Stomach (tissue), 8 donors: ENCODE measurements at regions not wholly inside any gene's neighbourhood (a gene's known extent, or its start where the extent isn't known, plus 50 kb on each side); places are given as distances from the start of the nearest gene placed in this dataset.
"Not testable (repeated sequence)": the region's sequence is repeated elsewhere in the genome, so short reads cannot be mapped to it uniquely, and the experiment has no call there.

Experiments used
- DNase-seq, 2 donors: peaks; one replicate each; pipeline versions ENCODE4 v3.0.0 to v3.0.0-alpha.2; 2013 to 2019
- H3K27ac ChIP-seq, 5 donors: fragments of 200-600 bp in 4 of 5; sonication (generic) in 4 of 5; one replicate each; pipeline ENCODE4 v1.5.1; 2013 to 2019; ENCODE audit warnings: mild to moderate bottlenecking in 1 of 5, moderate library complexity in 1 of 5
- H3K27me3 ChIP-seq, 3 donors: fragments of 200-600 bp; sonication (generic); one replicate each; pipeline ENCODE4 v1.5.1; 2017 to 2019; ENCODE audit warnings: mixed run types in 1 of 3
- H3K36me3 ChIP-seq, 4 donors: fragments of 200-600 bp; sonication (generic); 1 replicate in 3 of 4; 2 replicates in 1 of 4; pipeline ENCODE4 v1.5.1; 2016 to 2019
- H3K4me1 ChIP-seq, 4 donors: fragments of 200-600 bp; sonication (generic); one replicate each; pipeline ENCODE4 v1.5.1; 2016 to 2019
- H3K4me3 ChIP-seq, 4 donors: fragments of 200-600 bp; sonication (generic) in 3 of 4; one replicate each; pipeline ENCODE4 v1.5.1; 2016 to 2019; ENCODE audit warnings: mild to moderate bottlenecking in 1 of 4
- H3K9me3 ChIP-seq, 4 donors: fragments of 200-600 bp; sonication (generic); one replicate each; pipeline ENCODE4 v1.5.1; 2016 to 2019
- EP300 ChIP-seq: sonication (generic); formaldehyde crosslinking; IDR thresholded peaks from one replicate; pipeline ENCODE4 v1.6.1; 2017; ENCODE audit warnings: antibody characterized with exemption
- POLR2A ChIP-seq, 4 donors: fragments of 450-650 bp; IDR thresholded peaks; one replicate each; pipeline ENCODE4 v1.6.1; 2016; ENCODE audit warnings: antibody characterized with exemption in 4 of 4, control low read depth in 2 of 4, mild to moderate bottlenecking in 1 of 4, moderate library complexity in 1 of 4
- POLR2AphosphoS5 ChIP-seq, 3 donors: sonication (generic); formaldehyde crosslinking; IDR thresholded peaks; one replicate each; pipeline ENCODE4 v1.6.1; 2016; ENCODE audit warnings: antibody characterized with exemption in 3 of 3
- WGBS, 5 donors: extraction: QIAGEN DNeasy Blood & Tissue Kit in 3 of 5; methylation state at CpG; one replicate each; pipeline versions ENCODE4 v1.1.5 to v1.1.7; 2013 to 2018; 5-methylcytosine and 5-hydroxymethylcytosine counted together
- intact Hi-C: fragments of 100-400 bp; cut with DNase I; formaldehyde crosslinking; loops from one replicate; pipeline ENCODE4 v1.15.1; 2023; ENCODE audit warnings: low total_unique reads
- TF ChIP-seq, protein P1 (sequence below), 7 experiments: fragments of 450-650 bp in 4 of 7; fragments of 200-600 bp in 3 of 7; sonication (generic) in 3 of 7; IDR thresholded peaks; one replicate each; pipeline ENCODE4 v1.5.1; 2016 to 2019; ENCODE audit warnings: antibody characterized with exemption in 7 of 7, control low read depth in 2 of 7, mild to moderate bottlenecking in 1 of 7
- donor health status: healthy with polysubstance abuse.
- donor health status: Bipolar disorder and iron deficiency.
- donor health status: healthy.

DNA sequence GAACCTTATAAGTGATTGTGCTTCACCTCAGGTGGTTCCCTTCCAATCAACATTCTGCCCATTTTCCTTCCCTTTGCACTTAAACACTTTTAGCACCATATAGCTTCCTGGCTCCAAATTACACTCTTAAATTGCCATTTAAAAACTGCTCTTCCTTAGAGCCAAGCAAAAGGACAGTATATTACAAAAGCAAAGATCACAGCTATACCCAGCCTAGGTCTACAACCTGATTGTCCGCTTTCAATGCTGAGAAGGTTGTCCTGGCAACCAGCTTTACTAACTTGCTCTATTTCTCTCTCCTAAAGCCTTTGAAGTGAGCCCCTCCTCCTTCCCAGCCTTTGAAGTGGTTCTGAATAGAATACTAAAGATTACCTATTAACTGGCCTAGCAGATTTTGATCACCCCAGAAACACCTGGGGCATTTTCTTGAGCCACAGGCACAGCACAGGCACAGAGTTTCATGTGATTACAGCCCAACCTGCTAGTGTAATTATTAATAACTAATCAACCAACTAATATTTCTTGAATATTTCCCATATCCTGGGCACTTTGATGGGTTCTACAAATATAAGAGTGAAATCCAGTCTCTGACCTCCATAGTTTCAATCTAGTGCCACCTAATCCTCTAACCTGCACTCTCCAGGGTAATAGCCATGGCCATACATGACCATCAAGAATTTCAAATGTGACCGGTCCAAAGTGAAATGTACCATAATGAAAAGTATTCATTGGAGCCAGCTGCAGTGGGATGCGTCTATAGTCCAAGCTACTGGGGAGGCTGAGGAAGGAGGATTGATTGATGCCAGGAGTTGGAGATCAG is 63.6 kb upstream of the TRIM24 start:
- H3K4me3 ChIP-seq: no peak overlapping the region
- peaks cover 0 to 5% (median 0%) of the 10 kb centered on the region in 4 donors for H3K4me1 ChIP-seq
- 55 to 75% (median 66%) methylated on average over 3 of the region's 3 CpGs for WGBS, 5 donors
- intact Hi-C loops: no loop called here
- DNase-seq: peak; percentile 76 to 91
- no peaks in the 10 kb centered on the region for H3K9me3 ChIP-seq
- no peaks in the 10 kb centered on the region for H3K27me3 ChIP-seq
- no peaks in the 10 kb centered on the region for H3K36me3 ChIP-seq
- TF ChIP-seq, protein P1, sequence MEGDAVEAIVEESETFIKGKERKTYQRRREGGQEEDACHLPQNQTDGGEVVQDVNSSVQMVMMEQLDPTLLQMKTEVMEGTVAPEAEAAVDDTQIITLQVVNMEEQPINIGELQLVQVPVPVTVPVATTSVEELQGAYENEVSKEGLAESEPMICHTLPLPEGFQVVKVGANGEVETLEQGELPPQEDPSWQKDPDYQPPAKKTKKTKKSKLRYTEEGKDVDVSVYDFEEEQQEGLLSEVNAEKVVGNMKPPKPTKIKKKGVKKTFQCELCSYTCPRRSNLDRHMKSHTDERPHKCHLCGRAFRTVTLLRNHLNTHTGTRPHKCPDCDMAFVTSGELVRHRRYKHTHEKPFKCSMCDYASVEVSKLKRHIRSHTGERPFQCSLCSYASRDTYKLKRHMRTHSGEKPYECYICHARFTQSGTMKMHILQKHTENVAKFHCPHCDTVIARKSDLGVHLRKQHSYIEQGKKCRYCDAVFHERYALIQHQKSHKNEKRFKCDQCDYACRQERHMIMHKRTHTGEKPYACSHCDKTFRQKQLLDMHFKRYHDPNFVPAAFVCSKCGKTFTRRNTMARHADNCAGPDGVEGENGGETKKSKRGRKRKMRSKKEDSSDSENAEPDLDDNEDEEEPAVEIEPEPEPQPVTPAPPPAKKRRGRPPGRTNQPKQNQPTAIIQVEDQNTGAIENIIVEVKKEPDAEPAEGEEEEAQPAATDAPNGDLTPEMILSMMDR (IDR thresholded peaks at IDR 0.05): no peak
- peak in 2 of 3 donors; percentile 24 to 58 for TF ChIP-seq POLR2AphosphoS5 (IDR thresholded peaks at IDR 0.05)
- peak overlapping the region in 2 of 5 donors; percentile 27 to 45 for H3K27ac ChIP-seq

DNA sequence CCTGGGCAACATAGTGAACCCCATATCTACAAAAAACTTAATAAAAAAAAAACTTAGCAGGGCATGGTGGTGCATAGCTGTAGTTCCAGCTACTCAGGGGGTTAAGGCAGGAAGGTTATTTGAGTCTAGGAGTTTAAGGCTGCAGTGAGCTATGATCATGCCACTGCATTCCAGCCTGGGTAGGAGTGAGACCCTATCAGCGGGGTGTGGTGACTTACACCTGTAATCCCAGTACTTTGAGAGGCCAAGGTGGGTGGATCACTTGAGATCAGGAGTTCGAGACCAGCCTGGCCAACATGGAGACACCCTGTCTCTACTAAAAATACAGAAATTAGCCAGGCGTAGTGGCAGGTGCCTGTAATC is 63.0 kb upstream of the TRIM24 start:
- H3K4me3 ChIP-seq, H3K36me3 ChIP-seq, H3K9me3 ChIP-seq, intact Hi-C loops, DNase-seq, H3K27me3 ChIP-seq, H3K4me1 ChIP-seq: not testable (repeated sequence)
- peak overlapping the region in 2 of 5 donors; percentile 16 to 45 for H3K27ac ChIP-seq
- WGBS, 5 donors: 82 to 96% (median 87%) methylated on average over 3 of the region's 3 CpGs

DNA sequence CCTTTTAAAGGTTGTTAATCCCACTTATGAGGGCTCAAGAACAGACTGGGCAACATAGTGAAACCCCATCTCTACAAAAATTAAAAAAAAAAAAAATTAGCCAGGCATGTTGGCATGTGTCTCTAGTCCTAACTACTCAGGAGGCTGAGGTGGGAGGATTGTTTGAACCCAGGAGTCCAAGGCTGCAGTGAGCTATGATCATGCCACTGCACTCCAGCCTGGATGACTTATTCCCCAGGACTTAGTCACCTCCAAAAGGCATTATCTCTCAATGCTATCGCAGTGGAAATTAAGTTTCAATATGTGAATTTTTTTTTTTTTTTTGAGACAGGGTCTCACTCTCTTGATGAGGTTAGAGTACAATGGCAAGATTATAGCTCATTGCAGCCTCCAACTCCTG is 61.2 kb upstream of the TRIM24 start:
- TF ChIP-seq, protein P1 (IDR thresholded peaks at IDR 0.05): no peak
- TF ChIP-seq POLR2A (IDR thresholded peaks at IDR 0.05) (no peak), POLR2AphosphoS5 (IDR thresholded peaks at IDR 0.05) (no peak), EP300 (no peak)
- peaks cover 0 to 5% (median 0%) of the 10 kb centered on the region in 4 donors for H3K4me1 ChIP-seq
- H3K9me3 ChIP-seq: no peaks in the 10 kb centered on the region
- H3K4me3 ChIP-seq: no peak overlapping the region
- DNase-seq: no peak
- H3K27me3 ChIP-seq: no peaks in the 10 kb centered on the region
- intact Hi-C loops: no loop called here
- no peaks in the 10 kb centered on the region for H3K36me3 ChIP-seq
- WGBS, 5 donors: 67 to 100% (median 97%) methylated on average over 1 of the region's 1 CpG
- no peak overlapping the region for H3K27ac ChIP-seq

DNA sequence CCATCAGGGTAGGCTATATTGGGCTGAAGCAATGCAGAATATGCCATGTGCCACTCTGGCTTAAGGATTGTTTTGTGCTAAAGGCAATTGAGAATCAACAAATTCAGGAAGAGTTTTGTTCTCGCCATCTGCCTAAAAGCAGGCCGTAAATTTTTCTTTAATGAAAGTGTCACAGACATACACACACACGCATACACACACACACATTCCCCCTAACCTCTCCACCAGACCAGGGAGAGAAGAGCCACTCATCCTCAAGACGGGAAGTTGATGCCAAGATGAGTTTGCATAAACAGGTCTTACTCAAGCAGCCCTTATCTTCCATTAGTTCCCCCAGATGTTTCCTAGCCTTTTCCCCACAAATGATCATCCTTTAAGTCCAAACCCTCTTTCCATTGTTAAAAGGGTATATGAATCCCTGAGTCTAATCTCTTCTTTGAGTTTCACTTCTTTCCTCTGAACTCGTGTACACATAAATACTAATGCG is 59.6 kb upstream of the TRIM24 start:
- no peaks in the 10 kb centered on the region for H3K9me3 ChIP-seq
- peaks cover 0 to 5% (median 0%) of the 10 kb centered on the region in 4 donors for H3K4me1 ChIP-seq
- WGBS, 5 donors: 71 to 84% (median 75%) methylated on average over 6 of the region's 6 CpGs
- H3K36me3 ChIP-seq: no peaks in the 10 kb centered on the region
- H3K27me3 ChIP-seq: no peaks in the 10 kb centered on the region
- H3K27ac ChIP-seq: no peak overlapping the region
- H3K4me3 ChIP-seq: no peak overlapping the region
- TF ChIP-seq EP300: no peak
- intact Hi-C loops: no loop called here
- DNase-seq: no peak

DNA sequence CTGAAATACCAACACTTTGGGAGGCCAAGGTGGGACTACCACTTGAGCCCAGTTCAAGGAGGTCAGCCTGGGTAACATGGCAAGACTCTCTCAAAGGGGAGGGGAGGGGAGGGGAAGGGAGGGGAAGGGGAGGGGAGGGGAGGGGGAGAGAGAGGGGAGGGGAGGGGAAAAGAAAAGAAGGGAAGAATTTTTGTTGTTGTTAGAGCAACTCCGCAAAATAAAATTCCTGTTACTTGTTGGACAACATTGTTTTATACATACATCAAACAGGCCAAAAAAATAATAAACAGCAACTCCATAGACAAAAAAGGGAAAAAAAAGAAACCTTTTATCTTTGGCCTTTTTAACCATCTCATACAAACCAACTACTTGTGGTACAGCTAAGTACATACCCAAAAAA is 57.3 kb upstream of the TRIM24 start:
- H3K9me3 ChIP-seq: no peaks in the 10 kb centered on the region

More for the DNA sequence above, 57.3 kb upstream of the TRIM24 start:
- no peak for DNase-seq
- no peaks in the 10 kb centered on the region for H3K4me1 ChIP-seq
- no peak overlapping the region for H3K27ac ChIP-seq
- no peaks in the 10 kb centered on the region for H3K36me3 ChIP-seq
- no peak for TF ChIP-seq EP300
- TF ChIP-seq, protein P1 (IDR thresholded peaks at IDR 0.05): no peak
- TF ChIP-seq POLR2AphosphoS5 (IDR thresholded peaks at IDR 0.05): no peak
- TF ChIP-seq POLR2A (IDR thresholded peaks at IDR 0.05): no peak
- H3K27me3 ChIP-seq: no peaks in the 10 kb centered on the region
- intact Hi-C loops: no loop called here
- H3K4me3 ChIP-seq: no peak overlapping the region
- 92 to 98% (median 95%) methylated on average over 1 of the region's 1 CpG for WGBS, 5 donors
